ENCODE measurements at regions not wholly inside any gene's neighbourhood (a gene's known extent, or its start where the extent isn't known, plus 50 kb on each side); places are given as distances from the start of the nearest gene placed in this dataset.

GRCh38 chr13:56459286-56459685, 681.4 kb upstream of the PRR20A start:
- TF ChIP-seq CTCF (IDR thresholded peaks at IDR 0.05; ENCODE audit: poor library complexity) (no peak), EZH2 (IDR thresholded peaks at IDR 0.05; ENCODE audit: borderline replicate concordance) (no peak)

Data from hepatocyte (in vitro differentiated cells).